SK-N-SH (cell line): ENCODE measurements at regions not wholly inside any gene's neighbourhood (a gene's known extent, or its start where the extent isn't known, plus 50 kb on each side); places are given as distances from the start of the nearest gene placed in this dataset.

ENCODE experiments used
- CHD2 ChIP-seq: fragments of 150-350 bp; IDR thresholded peaks from 2 replicates; pipeline ENCODE4 v1.6.1; 2018; ENCODE audit warnings: low read length; ENCODE audit not compliant: partially characterized antibody
- EP300 ChIP-seq, 2 experiments: IDR thresholded peaks; 2 replicates each; pipeline versions ENCODE4 v1.4.0 to v1.6.1; 2012; ENCODE audit warnings: borderline replicate concordance in 1 of 2, low read depth in 1 of 2, low read length in 1 of 2
- EZH2phosphoT487 ChIP-seq: fragments of 200-600 bp; sonication (generic); IDR thresholded peaks from 2 replicates; pipeline ENCODE4 v1.6.1; 2017; ENCODE audit warnings: low read depth, mixed run types, mild to moderate bottlenecking, antibody characterized with exemption, moderate library complexity, borderline replicate concordance
- RAD21 ChIP-seq: IDR thresholded peaks from 2 replicates; pipeline ENCODE4 v1.6.1; 2012; ENCODE audit warnings: mild to moderate bottlenecking, low read length
- SIN3A ChIP-seq: IDR thresholded peaks from 2 replicates; pipeline ENCODE4 v1.6.1; 2012; ENCODE audit warnings: low read depth, mild to moderate bottlenecking, low read length, moderate library complexity, borderline replicate concordance
- TF ChIP-seq, protein P1 (sequence below): fragments of 150-350 bp; IDR thresholded peaks from 2 replicates; pipeline ENCODE4 v1.6.1; 2016; ENCODE audit warnings: mild to moderate bottlenecking, low read depth, low read length
- TF ChIP-seq, protein P2 (sequence below): fragments of 200-600 bp; sonication (generic); IDR thresholded peaks from 2 replicates; pipeline ENCODE4 v1.6.1; 2017; ENCODE audit warnings: antibody characterized with exemption, mild to moderate bottlenecking, moderate library complexity
- TF ChIP-seq, protein P3 (sequence below): IDR thresholded peaks from 2 replicates; pipeline ENCODE4 v1.4.0; 2012; ENCODE audit warnings: low read depth

DNA sequence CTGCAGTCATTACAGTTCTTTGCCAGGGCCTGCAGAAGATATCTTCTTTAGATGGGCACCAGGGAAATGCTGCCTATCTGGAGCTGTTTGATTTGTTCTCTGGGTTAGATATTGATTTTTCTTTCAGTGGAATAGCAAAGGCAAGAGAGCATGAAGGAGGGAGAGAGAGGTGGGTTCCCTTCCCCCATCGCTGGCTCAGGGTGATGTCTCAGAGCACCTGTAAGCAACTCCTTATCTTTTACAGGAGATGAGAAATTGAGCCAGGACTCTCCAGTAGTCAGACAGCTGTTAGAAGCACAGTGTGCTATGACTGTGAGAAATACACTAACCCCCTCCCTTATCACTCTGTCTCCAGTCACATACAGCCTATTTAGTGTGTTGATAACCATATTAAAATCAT, 89.3 kb upstream of the SLC24A5 start:
- TF ChIP-seq SIN3A (no peak), EZH2phosphoT487 (no peak), CHD2 (no peak), EP300 (IDR thresholded peaks at IDR 0.05; ENCODE audit: borderline replicate concordance in 1 of 2, low read depth in 1 of 2, low read length in 1 of 2) (no peak), RAD21 (no peak)
- TF ChIP-seq, protein P1, sequence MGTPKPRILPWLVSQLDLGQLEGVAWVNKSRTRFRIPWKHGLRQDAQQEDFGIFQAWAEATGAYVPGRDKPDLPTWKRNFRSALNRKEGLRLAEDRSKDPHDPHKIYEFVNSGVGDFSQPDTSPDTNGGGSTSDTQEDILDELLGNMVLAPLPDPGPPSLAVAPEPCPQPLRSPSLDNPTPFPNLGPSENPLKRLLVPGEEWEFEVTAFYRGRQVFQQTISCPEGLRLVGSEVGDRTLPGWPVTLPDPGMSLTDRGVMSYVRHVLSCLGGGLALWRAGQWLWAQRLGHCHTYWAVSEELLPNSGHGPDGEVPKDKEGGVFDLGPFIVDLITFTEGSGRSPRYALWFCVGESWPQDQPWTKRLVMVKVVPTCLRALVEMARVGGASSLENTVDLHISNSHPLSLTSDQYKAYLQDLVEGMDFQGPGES = no peak
- TF ChIP-seq, protein P2, sequence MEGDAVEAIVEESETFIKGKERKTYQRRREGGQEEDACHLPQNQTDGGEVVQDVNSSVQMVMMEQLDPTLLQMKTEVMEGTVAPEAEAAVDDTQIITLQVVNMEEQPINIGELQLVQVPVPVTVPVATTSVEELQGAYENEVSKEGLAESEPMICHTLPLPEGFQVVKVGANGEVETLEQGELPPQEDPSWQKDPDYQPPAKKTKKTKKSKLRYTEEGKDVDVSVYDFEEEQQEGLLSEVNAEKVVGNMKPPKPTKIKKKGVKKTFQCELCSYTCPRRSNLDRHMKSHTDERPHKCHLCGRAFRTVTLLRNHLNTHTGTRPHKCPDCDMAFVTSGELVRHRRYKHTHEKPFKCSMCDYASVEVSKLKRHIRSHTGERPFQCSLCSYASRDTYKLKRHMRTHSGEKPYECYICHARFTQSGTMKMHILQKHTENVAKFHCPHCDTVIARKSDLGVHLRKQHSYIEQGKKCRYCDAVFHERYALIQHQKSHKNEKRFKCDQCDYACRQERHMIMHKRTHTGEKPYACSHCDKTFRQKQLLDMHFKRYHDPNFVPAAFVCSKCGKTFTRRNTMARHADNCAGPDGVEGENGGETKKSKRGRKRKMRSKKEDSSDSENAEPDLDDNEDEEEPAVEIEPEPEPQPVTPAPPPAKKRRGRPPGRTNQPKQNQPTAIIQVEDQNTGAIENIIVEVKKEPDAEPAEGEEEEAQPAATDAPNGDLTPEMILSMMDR = no peak
- TF ChIP-seq, protein P3, sequence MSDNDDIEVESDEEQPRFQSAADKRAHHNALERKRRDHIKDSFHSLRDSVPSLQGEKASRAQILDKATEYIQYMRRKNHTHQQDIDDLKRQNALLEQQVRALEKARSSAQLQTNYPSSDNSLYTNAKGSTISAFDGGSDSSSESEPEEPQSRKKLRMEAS = no peak
